Calu3 (cell line): ENCODE measurements at regions not wholly inside any gene's neighbourhood (a gene's known extent, or its start where the extent isn't known, plus 50 kb on each side); places are given as distances from the start of the nearest gene placed in this dataset.

Source experiments
- BruUV-seq: library from RNA; stranded (reverse); fragments of 400-500 nt; replicated peaks from 2 replicates; lab custom pipeline; 2021; lab: Mats Ljungman, UMichigan
- CTCF ChIA-PET: fragments of 300-600 bp; sonication (Branson Sonifier 250); formaldehyde crosslinking; loops from one replicate; lab custom pipeline; 2022; ENCODE audit warnings: antibody characterized with exemption; lab: Charles Lee
- DNase-seq: peaks from one replicate; pipeline ENCODE4 v3.0.0; 2022
- H3K27ac Mint-ChIP-seq: one replicate; pipeline ENCODE4 v1.8.0; 2022; ENCODE audit warnings: mixed read lengths; ENCODE audit not compliant: unreplicated experiment
- H3K27me3 Mint-ChIP-seq: one replicate; pipeline ENCODE4 v1.8.0; 2022; ENCODE audit warnings: mixed read lengths; ENCODE audit not compliant: unreplicated experiment
- H3K36me3 Mint-ChIP-seq: one replicate; pipeline ENCODE4 v1.8.0; 2022; ENCODE audit warnings: mild to moderate bottlenecking, moderate library complexity, mixed read lengths; ENCODE audit not compliant: insufficient read depth, unreplicated experiment
- H3K4me1 Mint-ChIP-seq: one replicate; pipeline ENCODE4 v1.8.0; 2022; ENCODE audit warnings: mild to moderate bottlenecking, low read depth, mixed read lengths; ENCODE audit not compliant: unreplicated experiment
- H3K4me3 Mint-ChIP-seq: one replicate; pipeline ENCODE4 v1.8.0; 2022; ENCODE audit warnings: mild to moderate bottlenecking, low read depth, moderate library complexity, mixed read lengths; ENCODE audit not compliant: unreplicated experiment
- H3K9me3 Mint-ChIP-seq: one replicate; pipeline ENCODE4 v1.8.0; 2022; ENCODE audit warnings: low read depth, mixed read lengths; ENCODE audit not compliant: unreplicated experiment
- intact Hi-C: fragments of 100-400 bp; cut with micrococcal nuclease; formaldehyde crosslinking; loops from one replicate; pipeline ENCODE4 v1.10.0; 2022; ENCODE audit not compliant: unreplicated experiment
- TF ChIP-seq, protein P1 (sequence below): fragments of 200-600 bp; IDR thresholded peaks from one replicate; pipeline ENCODE4 v1.8.0; 2022; ENCODE audit warnings: antibody characterized with exemption; ENCODE audit not compliant: unreplicated experiment

DNA sequence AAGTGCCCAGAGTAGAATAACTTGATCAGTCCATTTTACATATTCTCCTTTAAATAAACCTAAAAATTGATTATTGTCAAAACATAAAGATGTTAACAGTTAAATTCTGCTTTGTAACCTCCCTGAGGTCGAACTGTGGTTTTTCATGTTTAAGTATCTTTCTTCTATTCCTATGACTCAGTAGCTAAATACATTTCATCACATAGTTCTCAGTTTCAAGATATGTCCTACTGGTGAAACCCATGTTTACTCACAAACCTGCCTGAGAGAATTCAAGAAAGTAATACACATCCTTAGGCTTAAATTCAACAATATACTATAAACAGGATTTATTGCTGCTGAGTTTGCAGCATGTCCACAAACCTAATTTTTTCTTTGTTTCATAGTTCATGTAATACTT, 692.9 kb downstream of the ZPLD1 start:
- intact Hi-C loops = loop anchor here (2.0 to 5.0 kb wide), 4 partner anchors 41 to 455 kb away; no protein-coding TSS in a partner anchor
- no peak overlapping the region for H3K27ac Mint-ChIP-seq
- H3K4me3 Mint-ChIP-seq = no peak overlapping the region
- no peaks in the 10 kb centered on the region for H3K27me3 Mint-ChIP-seq
- TF ChIP-seq, protein P1, sequence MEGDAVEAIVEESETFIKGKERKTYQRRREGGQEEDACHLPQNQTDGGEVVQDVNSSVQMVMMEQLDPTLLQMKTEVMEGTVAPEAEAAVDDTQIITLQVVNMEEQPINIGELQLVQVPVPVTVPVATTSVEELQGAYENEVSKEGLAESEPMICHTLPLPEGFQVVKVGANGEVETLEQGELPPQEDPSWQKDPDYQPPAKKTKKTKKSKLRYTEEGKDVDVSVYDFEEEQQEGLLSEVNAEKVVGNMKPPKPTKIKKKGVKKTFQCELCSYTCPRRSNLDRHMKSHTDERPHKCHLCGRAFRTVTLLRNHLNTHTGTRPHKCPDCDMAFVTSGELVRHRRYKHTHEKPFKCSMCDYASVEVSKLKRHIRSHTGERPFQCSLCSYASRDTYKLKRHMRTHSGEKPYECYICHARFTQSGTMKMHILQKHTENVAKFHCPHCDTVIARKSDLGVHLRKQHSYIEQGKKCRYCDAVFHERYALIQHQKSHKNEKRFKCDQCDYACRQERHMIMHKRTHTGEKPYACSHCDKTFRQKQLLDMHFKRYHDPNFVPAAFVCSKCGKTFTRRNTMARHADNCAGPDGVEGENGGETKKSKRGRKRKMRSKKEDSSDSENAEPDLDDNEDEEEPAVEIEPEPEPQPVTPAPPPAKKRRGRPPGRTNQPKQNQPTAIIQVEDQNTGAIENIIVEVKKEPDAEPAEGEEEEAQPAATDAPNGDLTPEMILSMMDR = no peak
- CTCF ChIA-PET = interaction anchor here (1.2 kb wide), 1 partner anchor 42 kb away, joined by 3 read pairs; no protein-coding TSS in a partner anchor
- no peaks in the 10 kb centered on the region for H3K36me3 Mint-ChIP-seq
- no TSS peak for BruUV-seq
- H3K4me1 Mint-ChIP-seq = peaks cover 25% of the 10 kb centered on the region
- H3K9me3 Mint-ChIP-seq = no peaks in the 10 kb centered on the region
- no peak for DNase-seq

DNA sequence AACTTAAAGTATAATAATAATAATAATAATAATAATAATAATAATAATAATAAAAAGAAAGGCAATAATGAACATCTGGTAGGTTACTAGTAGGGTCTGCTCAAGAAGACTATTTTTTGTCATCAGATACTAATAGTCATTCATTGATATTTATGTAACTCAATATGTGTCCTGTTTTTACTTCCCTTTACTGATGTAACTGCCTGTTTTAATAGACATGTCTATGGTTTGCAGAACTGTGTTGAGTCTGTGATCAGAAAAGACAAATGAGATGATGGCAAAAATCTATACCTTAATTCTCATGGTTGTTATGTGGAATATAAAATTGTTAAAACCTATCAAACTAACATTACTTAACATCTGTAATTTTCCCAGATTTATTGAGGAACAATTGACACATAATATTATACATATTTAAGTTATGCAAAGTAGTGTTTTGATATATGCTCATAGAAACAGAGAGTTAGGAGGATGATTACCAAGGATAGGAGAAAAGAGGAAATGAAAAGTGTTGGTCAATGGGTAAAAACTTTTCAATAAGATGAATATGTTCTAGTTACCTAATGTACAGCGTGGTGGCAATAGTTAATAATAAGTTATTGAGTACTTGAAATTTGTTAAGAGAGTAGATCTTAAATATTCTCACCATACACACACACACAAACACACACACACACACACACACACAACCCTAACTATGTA, 699.4 kb downstream of the ZPLD1 start:
- no TSS peak for BruUV-seq
- TF ChIP-seq, protein P1 = no peak
- Mint-ChIP-seq H3K9me3 (no peaks in the 10 kb centered on the region), H3K27ac (no peak overlapping the region), H3K4me1 (no peaks in the 10 kb centered on the region), H3K36me3 (no peaks in the 10 kb centered on the region), H3K27me3 (no peaks in the 10 kb centered on the region), H3K4me3 (no peak overlapping the region)
- intact Hi-C loops = no loop called here
- CTCF ChIA-PET = no interaction called here
- DNase-seq = no peak

DNA sequence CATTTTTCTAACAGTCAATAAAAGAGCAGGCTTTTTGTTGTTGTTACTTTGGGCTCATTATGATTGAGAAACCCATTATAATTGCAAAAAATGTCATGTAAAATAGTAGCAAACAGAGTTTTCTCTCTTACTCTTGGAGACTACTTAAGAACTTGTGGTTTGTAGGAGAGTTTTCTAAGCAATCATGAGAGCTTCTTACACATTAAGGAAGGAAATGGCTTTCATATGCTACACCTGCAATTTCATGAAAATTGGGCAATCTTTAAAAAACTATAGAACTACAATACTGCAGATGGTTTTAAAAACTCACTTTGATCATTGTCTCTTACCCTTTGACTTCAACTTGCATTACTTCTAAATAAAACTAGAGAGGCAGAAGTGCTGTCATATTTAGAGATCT, 701.8 kb downstream of the ZPLD1 start:
- CTCF ChIA-PET = no interaction called here
- no peaks in the 10 kb centered on the region for H3K9me3 Mint-ChIP-seq
- no TSS peak for BruUV-seq
- no peaks in the 10 kb centered on the region for H3K36me3 Mint-ChIP-seq
- intact Hi-C loops = no loop called here
- no peak overlapping the region for H3K4me3 Mint-ChIP-seq
- DNase-seq = no peak
- no peak overlapping the region for H3K27ac Mint-ChIP-seq
- TF ChIP-seq, protein P1 = no peak
- H3K4me1 Mint-ChIP-seq = no peaks in the 10 kb centered on the region
- no peaks in the 10 kb centered on the region for H3K27me3 Mint-ChIP-seq

DNA sequence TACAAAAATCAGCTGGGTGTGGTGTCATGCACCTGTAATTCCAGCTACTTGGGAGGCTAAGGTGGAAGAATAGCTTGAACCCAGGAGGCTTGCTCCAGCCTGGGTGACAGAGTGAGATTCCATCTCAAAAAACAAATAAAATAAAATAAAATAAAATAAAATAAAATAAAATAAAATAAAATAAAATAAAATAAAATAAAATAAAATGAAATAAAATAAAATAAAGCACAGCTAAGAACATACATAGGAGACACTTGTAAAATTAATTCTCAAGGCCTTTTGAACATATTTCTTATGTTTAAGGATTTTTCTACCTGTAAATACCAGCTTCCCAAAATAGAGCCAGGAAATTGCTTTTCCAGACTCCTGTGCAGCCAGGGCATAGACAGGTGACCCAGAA, 703.0 kb downstream of the ZPLD1 start:
- Mint-ChIP-seq H3K4me1 (no peaks in the 10 kb centered on the region), H3K27me3 (no peaks in the 10 kb centered on the region), H3K27ac (no peak overlapping the region), H3K36me3 (no peaks in the 10 kb centered on the region), H3K4me3 (no peak overlapping the region), H3K9me3 (no peaks in the 10 kb centered on the region)
- intact Hi-C loops = no loop called here
- TF ChIP-seq, protein P1 = no peak
- CTCF ChIA-PET = no interaction called here
- no peak for DNase-seq
- BruUV-seq = no TSS peak
